HG02840 (cell line): ENCODE measurements at regions not wholly inside any gene's neighbourhood (a gene's known extent, or its start where the extent isn't known, plus 50 kb on each side); places are given as distances from the start of the nearest gene placed in this dataset.

Experiments used
- ATAC-seq: cut with Tn5 transposase; IDR thresholded peaks from one replicate; pipeline ENCODE4 v1.9.1; 2021; ENCODE audit warnings: mild to moderate bottlenecking, moderate library complexity, moderate number of reproducible peaks; ENCODE audit not compliant: unreplicated experiment, low FRiP score

DNA sequence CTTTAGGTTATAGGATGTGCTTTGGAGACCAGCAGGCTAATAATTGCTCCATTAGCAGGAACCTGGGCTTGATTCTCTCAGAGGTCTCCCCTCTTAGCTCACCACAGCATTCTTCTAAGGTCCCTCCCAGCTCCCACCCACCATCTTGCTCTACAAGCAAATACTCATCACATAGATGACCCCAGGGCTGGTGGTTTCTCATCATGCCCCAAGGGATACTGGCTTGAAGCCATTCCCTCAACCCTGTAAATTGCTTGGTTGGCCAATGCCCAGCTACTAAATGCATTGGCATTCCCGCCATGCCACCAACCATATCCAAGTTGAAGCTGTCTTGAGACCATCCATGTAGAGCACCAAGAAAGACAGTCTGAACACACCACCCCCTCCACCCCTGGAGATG, 130.2 kb upstream of the NCAM1 start:
- no peak for ATAC-seq

DNA sequence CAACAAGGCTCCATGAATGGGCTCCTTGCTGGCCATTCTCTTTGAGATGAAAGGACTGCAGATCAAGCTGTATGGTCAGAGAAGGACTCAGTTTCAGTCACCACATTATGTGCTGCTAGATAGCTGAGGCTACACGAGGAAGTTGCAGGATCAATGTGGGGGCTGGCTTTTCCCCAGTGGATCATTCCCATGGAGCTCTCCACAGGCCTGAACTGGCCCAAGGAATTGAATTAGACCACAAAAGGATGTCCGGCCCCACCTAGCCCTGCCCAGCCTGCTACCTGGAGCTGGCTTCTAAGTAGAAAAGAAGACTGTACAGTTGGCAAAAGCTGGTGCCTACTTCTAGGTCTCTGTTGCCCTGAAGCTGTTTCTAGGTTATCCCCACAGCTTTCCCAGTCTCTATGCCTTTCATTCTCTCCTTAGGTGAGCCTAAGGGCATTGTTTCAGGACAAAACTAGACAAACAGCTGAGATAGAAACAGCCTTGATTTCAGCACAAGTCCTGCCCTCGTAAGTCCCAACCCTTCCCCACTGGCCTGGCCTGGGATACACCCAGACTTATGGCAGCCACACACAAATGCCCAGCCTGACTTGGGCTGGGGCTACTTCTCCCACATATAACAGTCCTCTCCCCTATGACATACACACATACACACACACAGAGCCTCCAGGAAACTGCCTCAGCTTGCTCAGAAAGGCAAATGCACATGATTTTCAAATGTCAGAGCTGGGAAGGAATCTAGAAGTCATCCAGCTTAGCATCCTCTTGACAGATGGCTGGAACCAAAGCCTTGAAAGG, 129.1 kb upstream of the NCAM1 start:
- ATAC-seq = no peak

DNA sequence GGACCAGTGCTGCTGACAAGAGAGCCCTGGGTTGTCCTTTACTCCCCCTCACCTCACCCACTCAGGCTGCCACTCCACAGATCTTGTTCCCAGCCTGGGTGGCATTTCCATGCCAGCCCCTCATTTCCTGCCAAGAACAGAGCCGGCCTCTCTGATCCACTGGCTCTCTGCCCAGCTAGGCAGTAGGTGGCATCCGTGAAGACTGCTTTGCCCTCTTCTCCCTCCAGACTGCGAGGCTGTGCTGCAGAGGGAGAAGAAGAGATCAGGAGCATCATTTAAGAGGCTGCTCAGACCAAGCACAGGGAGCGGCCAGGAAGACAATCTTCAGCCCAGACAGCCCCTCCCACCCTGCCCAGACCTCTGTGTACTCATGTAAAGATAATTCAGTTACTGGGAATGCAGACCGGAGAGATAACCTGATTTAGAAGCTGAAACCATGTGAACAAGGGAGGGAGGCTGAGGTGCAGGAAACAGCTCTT, 126.9 kb upstream of the NCAM1 start:
- ATAC-seq = no peak

- no peak for ATAC-seq
Measured at GRCh38 chr11:112835591-112836255, 125.5 kb upstream of the NCAM1 start.

- no peak for ATAC-seq
Measured at GRCh38 chr11:112836256-112836602, 125.0 kb upstream of the NCAM1 start.

DNA sequence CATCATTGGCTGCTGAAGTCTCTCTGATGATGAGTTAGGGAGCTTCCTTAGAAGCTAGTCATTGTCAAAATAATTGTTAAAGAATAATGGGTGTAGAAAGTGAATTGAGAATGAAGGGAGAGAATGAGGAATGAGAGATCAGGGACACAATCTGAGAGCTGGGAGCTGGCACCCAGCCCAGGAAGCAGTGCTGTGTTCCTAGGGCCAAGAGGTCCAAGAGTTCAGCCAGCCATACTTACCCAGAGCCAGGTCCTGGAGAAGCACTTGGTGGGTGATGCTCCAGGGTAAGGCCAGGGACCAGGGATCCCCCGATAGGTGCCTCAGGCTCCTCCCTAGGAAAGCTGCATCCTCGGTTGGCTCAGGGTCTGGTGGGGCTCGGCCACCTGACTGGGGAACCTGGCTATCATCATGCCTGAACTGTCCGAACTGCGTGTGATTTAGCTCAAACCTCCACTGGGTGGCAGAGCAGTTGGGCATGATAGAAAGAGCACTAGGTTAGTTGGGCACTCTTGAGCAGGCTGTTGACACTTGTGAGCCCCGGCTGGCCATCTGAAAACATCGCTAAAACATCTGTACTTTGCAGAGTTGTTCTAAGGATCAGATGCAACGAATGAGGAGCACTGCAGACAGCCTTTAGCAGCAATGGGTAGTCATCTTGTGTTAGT, 123.9 kb upstream of the NCAM1 start:
- ATAC-seq = no peak

DNA sequence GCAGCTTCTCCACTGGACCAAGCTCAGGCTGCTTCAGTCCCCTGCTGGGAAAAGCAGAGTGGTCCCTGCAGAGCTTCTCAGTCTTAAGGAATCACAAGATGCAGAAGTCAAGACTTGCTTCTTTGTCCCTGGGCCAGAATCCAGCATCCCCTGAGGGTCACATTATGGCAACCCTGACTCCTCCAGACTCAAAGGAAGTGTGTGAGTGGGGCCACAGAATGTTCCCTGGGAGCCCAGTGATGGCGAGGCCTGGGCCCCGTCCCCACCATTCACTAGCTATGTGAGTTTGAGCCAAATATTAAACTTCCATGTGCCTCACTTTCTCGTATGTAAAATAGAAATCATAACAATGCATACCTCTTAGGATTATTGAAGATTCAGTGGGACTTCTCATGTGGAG, 122.2 kb upstream of the NCAM1 start:
- ATAC-seq = no peak

DNA sequence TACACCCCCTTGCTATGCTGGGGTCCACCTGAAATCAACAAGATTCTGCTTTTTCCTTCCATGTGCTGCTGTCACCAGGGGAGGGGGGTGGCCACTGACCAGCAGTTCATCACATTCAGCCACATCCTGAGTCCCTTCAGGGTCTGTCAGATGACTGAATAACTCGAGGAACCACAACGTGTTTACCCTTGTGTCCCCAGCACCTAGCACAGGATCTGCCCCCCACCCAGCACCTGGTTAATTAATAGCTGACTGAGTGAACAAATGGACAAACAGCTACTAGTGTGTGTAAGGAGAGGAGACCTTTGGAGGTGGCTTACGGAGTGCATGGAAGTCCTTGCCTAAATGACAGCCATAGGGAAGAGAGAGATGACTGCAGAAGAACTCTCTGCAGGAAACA, 119.5 kb upstream of the NCAM1 start:
- ATAC-seq = no peak

- ATAC-seq = no peak
Measured at GRCh38 chr11:112842151-112842550, 119.1 kb upstream of the NCAM1 start.

DNA sequence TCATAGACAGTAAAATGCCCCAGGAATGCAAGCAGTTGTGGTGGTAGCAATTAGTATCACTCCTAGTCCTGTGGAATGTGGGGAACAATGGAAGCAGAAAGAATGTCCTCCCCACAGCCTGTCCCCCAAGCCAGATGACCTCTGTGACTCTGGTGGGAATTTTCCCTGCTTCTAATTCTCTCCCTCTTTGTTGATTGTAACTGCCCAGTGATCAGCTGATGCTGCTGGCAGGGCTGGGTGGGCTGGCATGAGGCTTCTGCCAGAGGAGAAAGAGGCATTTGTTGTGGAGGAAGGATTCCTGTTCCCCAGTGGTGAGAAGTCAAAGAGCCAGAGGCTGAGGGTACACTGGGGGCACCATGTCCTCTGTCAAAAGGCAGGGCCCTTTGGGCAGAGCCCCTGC, 116.7 kb upstream of the NCAM1 start:
- no peak for ATAC-seq

DNA sequence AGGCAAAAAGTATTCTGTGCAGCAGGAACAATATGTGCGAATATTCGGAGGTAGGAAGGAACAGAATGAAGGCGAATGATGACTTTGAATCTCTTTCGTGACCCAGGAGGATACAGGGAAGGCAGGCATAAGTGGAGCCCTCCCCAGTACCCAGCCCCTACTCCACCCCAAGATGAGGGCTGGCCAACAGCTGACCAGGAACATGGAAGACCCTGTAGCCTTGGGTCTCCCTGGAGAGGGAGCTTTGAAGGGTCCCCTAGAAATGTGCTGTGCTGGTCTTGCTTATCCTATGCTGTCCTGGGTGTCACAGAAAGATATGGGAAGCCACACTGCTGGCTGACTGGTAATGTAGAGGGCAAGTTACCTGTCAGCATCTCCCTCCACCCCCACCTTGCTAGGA, 113.7 kb upstream of the NCAM1 start:
- ATAC-seq = no peak

DNA sequence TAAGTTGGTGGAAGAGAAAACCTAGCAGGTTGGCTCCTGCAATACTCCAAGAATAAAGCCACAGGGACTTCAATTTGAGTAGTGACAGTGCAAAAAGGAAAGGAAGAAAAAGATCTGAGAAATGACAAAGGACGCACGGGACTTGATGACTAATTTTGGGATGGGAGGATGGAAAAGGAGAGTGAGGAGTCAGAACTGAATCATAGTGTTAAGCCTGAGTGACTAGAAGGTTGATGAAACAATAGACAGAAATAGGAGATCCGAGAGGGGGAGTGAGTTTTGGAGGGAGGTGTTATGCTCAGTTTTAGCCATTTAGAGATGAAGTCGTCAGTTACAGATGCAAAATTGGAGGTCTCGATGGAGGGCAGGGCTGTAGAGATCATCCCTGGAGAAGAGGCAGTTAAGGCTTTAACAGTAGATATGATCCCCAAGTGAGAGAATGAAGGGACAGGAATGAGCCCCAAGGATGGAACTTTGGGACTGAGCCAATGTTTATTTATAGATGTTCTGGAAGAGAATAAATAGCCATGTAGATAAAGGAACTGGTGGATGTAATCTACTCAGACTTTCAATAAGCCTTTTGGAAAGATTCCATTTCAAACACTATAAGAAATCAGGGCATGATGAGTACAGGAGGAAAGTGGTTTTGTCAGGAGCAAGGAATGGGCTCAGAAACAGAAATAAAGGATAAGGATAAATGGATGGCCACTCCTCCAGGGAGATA, 108.9 kb upstream of the NCAM1 start:
- ATAC-seq = no peak

- ATAC-seq = no peak
Measured at GRCh38 chr11:112856133-112856532, 105.1 kb upstream of the NCAM1 start.

GRCh38 chr11:112856591-112856990, 104.6 kb upstream of the NCAM1 start:
- ATAC-seq = no peak

DNA sequence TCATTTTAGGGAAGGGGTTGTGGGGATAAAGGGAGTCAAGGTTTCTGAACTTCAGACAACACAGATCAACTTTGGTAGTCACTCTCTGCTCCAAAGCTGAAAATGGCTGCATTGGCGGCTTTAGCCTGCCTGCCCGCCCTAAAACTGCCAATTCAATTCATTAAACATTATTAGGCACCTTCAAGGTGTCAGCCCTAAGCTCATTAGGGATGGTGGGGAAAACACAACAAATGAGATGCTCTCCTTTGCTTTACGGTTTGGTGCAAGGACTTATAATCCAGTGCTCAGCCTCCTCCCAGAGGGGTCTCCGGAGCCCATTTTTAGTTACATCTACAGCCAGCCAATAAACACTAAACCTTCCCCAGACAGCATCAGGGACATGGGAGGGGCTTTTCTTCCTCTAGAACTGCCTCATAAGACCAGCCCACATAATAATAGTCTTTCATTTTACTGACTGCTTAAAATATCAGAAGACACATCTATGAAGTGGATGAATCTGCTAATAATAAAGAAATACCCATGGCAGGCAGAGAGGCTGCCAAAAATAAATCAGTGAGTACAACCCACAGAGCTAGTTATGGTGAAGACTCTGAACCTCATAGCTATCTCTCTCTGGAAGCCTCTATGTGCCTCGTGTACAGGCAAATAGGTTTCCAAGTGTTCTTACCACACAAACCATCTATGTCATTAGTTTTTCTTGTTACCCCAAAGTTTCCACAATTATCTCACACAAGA, 102.8 kb upstream of the NCAM1 start:
- ATAC-seq = no peak

- ATAC-seq = no peak
Measured at GRCh38 chr11:112859787-112860186, 101.4 kb upstream of the NCAM1 start.

- ATAC-seq = no peak
Measured at GRCh38 chr11:112861356-112861755, 99.9 kb upstream of the NCAM1 start.

GRCh38 chr11:112863305-112863704, 97.9 kb upstream of the NCAM1 start:
- no peak for ATAC-seq

DNA sequence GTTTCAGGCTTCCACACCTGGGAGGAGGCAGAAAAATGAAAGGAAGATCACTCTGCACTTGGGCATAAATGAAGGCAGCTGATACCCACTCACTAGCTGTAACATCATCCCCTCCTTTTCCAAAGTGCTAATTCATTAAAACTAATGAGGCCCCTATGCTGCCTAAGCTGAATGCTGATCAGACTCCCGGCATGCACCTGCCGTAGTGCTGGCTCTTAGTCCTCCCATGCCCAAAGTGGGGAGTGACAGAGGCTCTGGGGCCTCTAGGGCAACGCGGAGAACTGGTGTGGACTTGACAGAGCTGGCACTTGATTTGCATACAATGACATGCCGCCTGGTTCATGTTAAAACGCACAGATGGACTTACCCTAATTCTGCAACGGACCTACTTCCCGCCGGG, 96.5 kb upstream of the NCAM1 start:
- no peak for ATAC-seq

GRCh38 chr11:112871909-112872500, 89.2 kb upstream of the NCAM1 start:
- ATAC-seq = no peak
